ENCODE measurements at regions not wholly inside any gene's neighbourhood (a gene's known extent, or its start where the extent isn't known, plus 50 kb on each side); places are given as distances from the start of the nearest gene placed in this dataset.

DNA sequence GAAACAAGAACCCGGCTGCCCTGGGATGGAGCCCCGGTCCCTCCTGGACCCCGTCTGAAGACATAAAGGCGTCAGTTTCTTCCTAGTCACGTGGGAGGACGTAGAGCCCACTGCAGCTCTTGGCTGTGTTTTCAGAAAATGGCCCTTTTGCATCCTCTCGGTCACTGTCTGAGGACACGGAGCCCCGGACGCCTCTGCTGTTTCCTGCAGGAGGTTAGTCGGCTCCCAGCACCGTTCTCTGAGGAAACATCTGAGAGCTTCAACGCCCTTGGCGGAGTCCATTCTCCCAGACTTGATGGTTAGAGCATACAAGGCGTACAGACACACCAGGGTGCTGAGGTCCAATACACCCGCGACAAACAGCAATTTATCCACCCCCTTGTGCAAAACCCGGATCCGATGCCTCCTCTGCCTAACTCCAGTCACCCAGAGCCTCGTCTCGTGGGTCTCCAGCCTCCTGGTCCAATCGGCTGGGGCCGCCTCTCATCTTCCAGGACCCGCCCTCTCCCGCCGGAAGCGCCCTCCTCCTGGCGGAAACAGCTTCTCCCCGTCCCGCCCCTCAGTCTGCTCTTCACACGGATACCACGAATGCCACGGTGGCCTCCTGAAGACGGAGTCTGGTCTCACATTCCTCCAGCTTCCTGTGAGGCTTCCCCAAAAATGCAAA lies 119.4 kb downstream of the TMEM18 start:
- CTCF ChIA-PET (ENCODE audit: low intra/inter-chr PET ratio, low total read pairs) = no interaction called here
- FAIRE-seq = no peak
- intact Hi-C loops (cut with micrococcal nuclease; ENCODE audit: unreplicated experiment) = no loop called here

More for the DNA sequence above, 119.4 kb downstream of the TMEM18 start:
- H3K4me1 ChIP-seq (ENCODE audit: insufficient read depth, low read length) = no peaks in the 10 kb centered on the region
- no peaks in the 10 kb centered on the region for H4K20me1 ChIP-seq (ENCODE audit: insufficient read depth, low read length)
- ATAC-seq = no peak
- no TSS peak for BruUV-seq (replicated peaks)
- peaks cover 5 to 69% of the 10 kb centered on the region in 2 experiments; a peak in 4 of 5 replicates for H3K27me3 ChIP-seq (ENCODE audit: control insufficient read depth in 1 of 2, insufficient read depth in 2 of 2, low read length in 2 of 2)
- in situ Hi-C loops (cut with HindIII; ENCODE audit: extremely low pct_ligation_motif_present, low pct_unique_long_range_greater_than_20kb) = no loop called here
- H3K27ac ChIP-seq (ENCODE audit: extremely low read length, insufficient read depth, low read length) = no peak overlapping the region
- POLR2A ChIA-PET = no interaction called here
- H3K9ac ChIP-seq (ENCODE audit: insufficient read depth, low read depth, low read length) = no peak overlapping the region
- WGBS (ENCODE audit: low lambda C conversion rate) = 57% methylated on average over 32 of the region's 34 CpGs
- H3K36me3 ChIP-seq (replicated peaks in 1 of 2; ENCODE audit: control insufficient read depth in 1 of 2, insufficient read depth in 2 of 2, low read length in 2 of 2) = no peaks in the 10 kb centered on the region
- DNase-seq (ENCODE audit: low spot score) = no peak
- no peak overlapping the region for H3K4me2 ChIP-seq (ENCODE audit: low read depth, low read length)
- H3K4me3 ChIP-seq (replicated peaks in 1 of 3; ENCODE audit: insufficient read depth in 1 of 3, low read depth in 2 of 3, low read length in 3 of 3) = no peak overlapping the region
- no peak overlapping the region for H2AFZ ChIP-seq (ENCODE audit: low read length)
- H3K79me2 ChIP-seq (ENCODE audit: insufficient read depth, low read length) = no peaks in the 10 kb centered on the region
- no peaks in the 10 kb centered on the region for H3K9me3 ChIP-seq (ENCODE audit: low read length)
- TF ChIP-seq ZNF3 (CRISPR knock-in tag; IDR thresholded peaks at IDR 0.05) = no peak
- TF ChIP-seq ZBTB20 (CRISPR knock-in tag; IDR thresholded peaks at IDR 0.05; ENCODE audit: borderline replicate concordance, low read depth) = no peak
- TF ChIP-seq BCL3 (CRISPR knock-in tag; IDR thresholded peaks at IDR 0.05) = no peak
- no peak for TF ChIP-seq ZNF251 (CRISPR knock-in tag; IDR thresholded peaks at IDR 0.05)
- no peak for TF ChIP-seq RNF219 (CRISPR knock-in tag; IDR thresholded peaks at IDR 0.05)
- TF ChIP-seq NFIB (CRISPR knock-in tag; IDR thresholded peaks at IDR 0.05; ENCODE audit: borderline replicate concordance) = no peak
- TF ChIP-seq MATR3 (CRISPR knock-in tag; IDR thresholded peaks at IDR 0.05) = no peak
- TF ChIP-seq ZFP37 (CRISPR knock-in tag; IDR thresholded peaks at IDR 0.05; ENCODE audit: borderline replicate concordance) = no peak
- TF ChIP-seq RFX1 (IDR thresholded peaks at IDR 0.05) = no peak

Measured in HepG2 (cell line).